Heart right ventricle (tissue), 16 donors: ENCODE measurements at regions not wholly inside any gene's neighbourhood (a gene's known extent, or its start where the extent isn't known, plus 50 kb on each side); places are given as distances from the start of the nearest gene placed in this dataset.

Experiments used
- ATAC-seq, 8 donors: fragments of 200-7000 bp; cut with Tn5 transposase; one replicate each; pipeline ENCODE4 v1.9.1; 2020; ENCODE audit warnings: mild to moderate bottlenecking in 8 of 8, moderate library complexity in 8 of 8, moderate number of reproducible peaks in 1 of 8
- DNase-seq, 2 donors: peaks; one replicate each; pipeline ENCODE4 v3.0.0-alpha.2; 2020
- H3K27ac ChIP-seq, 10 donors: fragments of 200-600 bp; sonication (generic) in 2 of 10; one replicate each; pipeline versions ENCODE4 v1.5.0 to v1.8.0; 2020 to 2022; ENCODE audit warnings: mild to moderate bottlenecking in 3 of 10
- H3K27me3 ChIP-seq, 7 donors: fragments of 200-600 bp; one replicate each; pipeline ENCODE4 v1.8.0; 2021 to 2022; ENCODE audit warnings: mild to moderate bottlenecking in 2 of 7
- H3K36me3 ChIP-seq, 9 donors: fragments of 200-600 bp; sonication (generic) in 1 of 9; one replicate each; pipeline versions ENCODE4 v1.5.0 to v1.8.0; 2020 to 2022; ENCODE audit warnings: mild to moderate bottlenecking in 2 of 9
- H3K4me1 ChIP-seq, 9 donors: fragments of 200-600 bp; sonication (generic) in 1 of 9; one replicate each; pipeline versions ENCODE4 v1.5.0 to v1.8.0; 2020 to 2022; ENCODE audit warnings: mild to moderate bottlenecking in 4 of 9
- H3K4me3 ChIP-seq, 10 donors: fragments of 200-600 bp; sonication (generic) in 2 of 10; one replicate each; pipeline versions ENCODE4 v1.5.0 to v1.8.0; 2020 to 2022; ENCODE audit warnings: mild to moderate bottlenecking in 7 of 10, moderate library complexity in 2 of 10
- H3K9me3 ChIP-seq, 11 donors: fragments of 200-600 bp in 10 of 11; sonication (generic) in 2 of 11; one replicate each; pipeline versions ENCODE4 v1.5.0 to v1.8.0; 2013 to 2022; ENCODE audit warnings: mild to moderate bottlenecking in 2 of 11, control low read depth in 1 of 11, moderate library complexity in 1 of 11
- CTCF ChIP-seq, 9 donors: fragments of 200-600 bp; sonication (generic) in 2 of 9; IDR thresholded peaks; one replicate each; pipeline versions ENCODE4 v1.5.0 to v1.8.0; 2021 to 2022; ENCODE audit warnings: antibody characterized with exemption in 9 of 9, mild to moderate bottlenecking in 5 of 9, moderate library complexity in 1 of 9
- whole genome bisulfite sequencing, 2 donors: extraction: QIAGEN DNeasy Blood & Tissue Kit; methylation state at CpG; one replicate each; pipeline ENCODE4 v1.1.7; 2013; ENCODE audit warnings: inconsistent platforms in 1 of 2; 5-methylcytosine and 5-hydroxymethylcytosine counted together
- intact Hi-C, 10 donors: fragments of 100-400 bp; cut with DNase I; formaldehyde crosslinking; loops; one replicate each; pipeline versions ENCODE4 v1.11.1 to v1.14.2; 2022
- donor health status: Arrhythmogenic right ventricular cardiomyopathy.
- donor health status: ischemic (EF 13 %, LVEDD 7.1; RV severe dilation, severe dysfunction).
- donor health status: healthy with polysubstance abuse.
- donor health status: DM: no; HTN: yes; CAD: no.
- donor health status: DM: no; HTN: no; CAD: no.
- donor health status: ischemic (EF 25% LVEDD 6.9; RV normal size, moderate dysfunction).
- donor health status: ischemic (EF 25% LVEDD 5.7; RV mildly dilated, moderate dysfunction).
- donor health status: healthy.
- donor health status: DM: yes; HTN: yes; CAD: no.
- donor health status: Ischemic cardiomyopathy.
- donor health status: ischemic (EF 35%, LVEDD 5.7; RV mildly dilated, moderate dysfunction).
- donor health status: nonischemic (EF 11% LVEDD 7.7; RV severe dilation, severe dysfunction).
- donor health status: DM: yes; HTN: yes; CAD: no.
- donor health status: PGD.
- donor health status: ischemic (EF 29% LVEDD 5.4; RV normal size, mild dysfunction).
- donor health status: nonischemic (EF 23%, LVEDD 6.1; RV moderate dilation, normal function).

GRCh38 chr13:44756276-44756810 lies 180.2 kb upstream of the TSC22D1 start:
- no peaks in the 10 kb centered on the region for H3K36me3 ChIP-seq
- no peak for TF ChIP-seq CTCF (IDR thresholded peaks at IDR 0.05)
- no peak overlapping the region for H3K27ac ChIP-seq
- DNase-seq (no peak), ATAC-seq (no peak)
- no peaks in the 10 kb centered on the region for H3K27me3 ChIP-seq
- no peaks in the 10 kb centered on the region for H3K9me3 ChIP-seq
- H3K4me3 ChIP-seq: no peak overlapping the region
- intact Hi-C loops: loop anchor here in 2 of 10 donors (10.0 kb wide), 2 partner anchors 98 to 182 kb away; partner anchors contain the start of gene TSC22D1 (in 1 of the 2)
- 44 to 51% methylated on average over 4 of the region's 4 CpGs for WGBS, 2 donors
- H3K4me1 ChIP-seq: peaks cover 0 to 18% (median 7%) of the 10 kb centered on the region in 9 donors

- peaks cover 0 to 18% (median 7%) of the 10 kb centered on the region in 9 donors for H3K4me1 ChIP-seq
Observed at GRCh38 chr13:44755872-44756271, 179.7 kb upstream of the TSC22D1 start.

GRCh38 chr13:44752164-44752563 lies 176.0 kb upstream of the TSC22D1 start:
- ATAC-seq (no peak), DNase-seq (no peak)
- Histone ChIP-seq H3K36me3 (no peaks in the 10 kb centered on the region), H3K27ac (no peak overlapping the region), H3K27me3 (no peaks in the 10 kb centered on the region), H3K4me1 (peaks cover 0 to 12% (median 7%) of the 10 kb centered on the region in 9 donors), H3K4me3 (no peak overlapping the region), H3K9me3 (no peaks in the 10 kb centered on the region)
- TF ChIP-seq CTCF (IDR thresholded peaks at IDR 0.05): no peak
- WGBS, 2 donors: 79% methylated on average over 6 of the region's 6 CpGs
- intact Hi-C loops: loop anchor here in 2 of 10 donors (10.0 kb wide), 2 partner anchors 103 to 177 kb away; partner anchors contain the start of gene TSC22D1 (in 1 of the 2)

More at GRCh38 chr13:44755872-44756271, 179.7 kb upstream of the TSC22D1 start:
- Histone ChIP-seq H3K36me3 (no peaks in the 10 kb centered on the region), H3K9me3 (no peaks in the 10 kb centered on the region), H3K27me3 (no peaks in the 10 kb centered on the region), H3K4me3 (no peak overlapping the region), H3K27ac (no peak overlapping the region)
- no peak for TF ChIP-seq CTCF (IDR thresholded peaks at IDR 0.05)
- no peak for DNase-seq
- 92 to 94% methylated on average over 6 of the region's 6 CpGs for WGBS, 2 donors
- ATAC-seq: no peak
- intact Hi-C loops: loop anchor here in 2 of 10 donors (10.0 kb wide), 2 partner anchors 99 to 181 kb away; partner anchors contain the start of gene TSC22D1 (in 1 of the 2)

DNA sequence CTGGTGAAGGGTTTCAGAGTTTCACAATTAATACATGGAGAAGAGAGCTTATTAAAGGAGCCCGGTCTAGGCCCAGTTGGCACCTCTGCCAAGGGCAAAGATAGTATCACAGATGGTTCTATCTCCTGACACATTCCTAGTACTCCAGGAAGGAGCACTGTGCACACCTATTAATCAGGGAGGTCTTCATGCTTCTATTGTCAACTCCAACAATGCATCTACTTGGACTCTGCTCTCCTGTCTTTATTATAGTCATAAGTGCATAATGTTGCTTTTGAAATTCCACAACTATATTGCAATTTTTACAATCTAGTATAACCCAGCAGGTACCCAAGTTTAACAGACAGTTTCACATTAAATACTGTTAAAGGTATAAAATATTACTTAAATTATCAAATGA lies 174.5 kb upstream of the TSC22D1 start:
- intact Hi-C loops: loop anchor here in 2 of 10 donors (10.0 kb wide), 2 partner anchors 104 to 176 kb away; partner anchors contain the start of gene TSC22D1 (in 1 of the 2)
- Histone ChIP-seq H3K4me1 (peaks cover 0 to 12% (median 0%) of the 10 kb centered on the region in 9 donors), H3K36me3 (no peaks in the 10 kb centered on the region), H3K27me3 (no peaks in the 10 kb centered on the region), H3K9me3 (no peaks in the 10 kb centered on the region), H3K27ac (no peak overlapping the region), H3K4me3 (no peak overlapping the region)
- 88 to 90% methylated on average over 1 of the region's 1 CpG for WGBS, 2 donors
- TF ChIP-seq CTCF (IDR thresholded peaks at IDR 0.05): no peak
- DNase-seq: no peak
- ATAC-seq: no peak
